ENCODE measurements at regions not wholly inside any gene's neighbourhood (a gene's known extent, or its start where the extent isn't known, plus 50 kb on each side); places are given as distances from the start of the nearest gene placed in this dataset.
"Not testable (repeated sequence)": the region's sequence is repeated elsewhere in the genome, so short reads cannot be mapped to it uniquely, and the experiment has no call there.

DNA sequence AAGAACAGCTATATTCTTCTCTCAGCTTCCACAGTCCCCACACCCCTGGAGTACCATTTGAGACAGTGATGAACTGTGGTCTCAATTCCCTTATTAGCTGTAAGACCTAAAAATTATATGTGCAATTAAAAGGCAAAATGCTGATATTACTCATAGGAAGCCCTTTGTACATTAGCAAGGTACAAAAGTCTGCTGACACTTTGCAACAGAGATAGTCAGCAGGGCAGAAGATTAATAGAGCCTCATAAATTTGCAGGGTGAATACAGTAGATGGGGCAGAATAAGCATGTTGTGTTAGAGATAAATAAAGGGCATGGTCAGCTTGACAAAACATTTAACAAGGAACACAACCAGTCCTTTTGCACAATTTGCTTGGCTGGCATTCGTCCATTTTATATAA is 210.0 kb upstream of the OBI1 start:
- DNase-seq (ENCODE audit: low read depth in 2 of 2) = no peak

DNA sequence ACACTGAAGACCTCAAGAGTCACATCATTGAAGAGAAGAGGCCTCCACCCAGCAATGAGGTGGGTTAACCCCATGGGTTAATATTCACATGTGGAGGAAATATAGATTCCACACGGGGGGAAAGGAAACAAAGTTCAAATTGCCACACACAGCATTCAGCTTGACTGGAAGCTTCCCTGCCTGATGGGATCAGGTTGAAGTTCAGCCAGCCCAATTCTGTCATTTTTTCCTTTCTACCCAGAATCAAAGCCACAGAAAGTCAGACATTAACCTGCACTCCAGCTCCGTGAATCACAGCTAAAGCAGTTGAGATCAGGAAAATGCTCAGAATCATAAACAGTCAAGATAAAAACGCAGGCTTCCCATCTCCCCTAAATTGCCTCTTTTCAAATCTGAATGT is 208.7 kb upstream of the OBI1 start:
- no peak for DNase-seq (ENCODE audit: low read depth in 2 of 2)

DNA sequence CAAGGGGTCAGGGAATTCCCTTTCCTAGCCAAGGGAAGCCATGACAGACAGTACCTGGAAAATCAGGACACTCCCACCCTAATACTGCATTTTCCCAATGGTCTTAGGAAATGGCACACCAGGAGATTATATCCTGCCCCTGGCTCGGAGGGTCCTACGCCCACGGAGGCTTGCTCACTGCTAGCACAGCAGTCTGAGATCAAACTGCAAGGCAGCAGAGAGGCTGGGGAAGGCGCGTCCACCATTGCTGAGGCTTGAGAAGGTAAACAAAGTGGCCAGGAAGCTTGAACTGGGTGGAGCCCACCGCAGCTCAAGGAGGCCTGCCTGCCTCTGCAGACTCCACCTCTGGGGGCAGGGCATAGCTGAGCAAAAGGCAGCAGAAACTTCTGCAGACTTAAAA is 207.1 kb upstream of the OBI1 start:
- not testable (repeated sequence) for DNase-seq (ENCODE audit: low read depth in 2 of 2)

DNA sequence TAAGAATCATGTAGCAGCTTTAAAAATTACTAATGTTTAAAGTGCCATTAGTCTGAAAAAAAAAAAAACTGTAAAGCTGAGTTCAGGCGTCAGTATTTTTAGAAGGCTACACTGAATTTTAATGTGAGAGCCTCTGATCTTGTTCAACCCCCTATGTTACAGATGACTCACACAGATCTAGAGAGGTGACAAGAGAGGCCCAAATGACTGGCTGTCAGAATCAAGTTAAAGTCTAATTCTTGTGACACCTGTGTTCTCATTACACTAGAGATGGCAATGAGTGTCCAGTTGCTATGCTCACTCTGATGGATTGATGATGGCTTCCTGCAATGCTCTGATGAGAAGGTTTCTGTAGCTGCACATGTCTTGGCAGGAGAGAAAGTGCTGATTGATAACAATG is 203.5 kb upstream of the OBI1 start:
- no peak for DNase-seq (ENCODE audit: low read depth in 2 of 2)

DNA sequence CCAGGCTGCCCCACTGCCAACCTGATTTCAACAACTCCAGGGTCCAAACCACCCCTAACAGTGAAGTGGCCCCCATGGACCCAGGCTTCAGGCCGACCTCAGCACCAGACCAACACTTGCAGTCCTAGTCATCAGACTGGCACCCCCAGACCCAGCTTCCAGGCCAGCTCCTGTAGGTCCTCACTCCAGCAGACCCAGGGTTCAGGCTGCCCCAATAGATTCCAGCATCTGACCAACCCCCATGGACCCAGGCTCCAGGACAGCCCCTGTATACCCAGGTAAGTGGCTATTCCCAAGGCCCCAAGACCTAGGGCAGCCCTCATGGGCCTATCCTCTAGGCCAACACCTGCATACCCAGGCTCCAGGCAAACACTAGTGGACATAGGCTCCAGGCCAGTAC is 193.8 kb upstream of the OBI1 start:
- no peak for DNase-seq (ENCODE audit: low read depth in 2 of 2)

DNA sequence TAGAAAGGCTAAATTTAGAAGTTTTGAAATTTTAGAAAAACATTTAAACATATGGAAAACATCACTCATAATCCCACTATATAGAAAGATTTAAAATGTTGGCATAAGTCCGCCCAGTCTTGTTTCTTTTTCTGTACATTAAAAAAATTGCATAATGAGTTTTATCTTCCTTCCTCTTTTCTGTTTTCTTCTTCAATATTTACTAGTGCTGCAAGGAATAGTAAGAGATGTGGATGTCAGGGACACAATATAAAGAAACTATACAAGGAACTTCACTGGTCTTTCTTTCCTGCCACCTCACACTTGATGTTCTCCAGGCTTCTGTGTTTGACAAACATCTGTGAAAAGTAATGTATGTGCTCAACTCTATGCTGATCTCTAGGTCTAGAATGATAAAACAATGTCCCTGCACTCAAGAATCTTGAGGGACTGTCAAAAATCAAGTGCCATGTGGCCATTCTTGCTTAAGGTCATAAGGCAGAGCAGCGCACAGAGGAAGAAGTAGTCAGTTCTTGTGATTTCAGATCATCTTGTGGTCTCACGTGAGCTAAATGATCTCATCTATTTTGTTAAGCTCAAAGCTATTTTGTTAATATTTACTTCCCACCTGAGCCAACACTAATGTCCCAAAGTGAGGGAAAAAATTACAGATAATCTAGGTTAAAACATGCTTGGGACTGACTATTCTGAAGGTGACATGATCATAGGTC is 186.9 kb upstream of the OBI1 start:
- DNase-seq (ENCODE audit: low read depth in 2 of 2) = no peak

DNA sequence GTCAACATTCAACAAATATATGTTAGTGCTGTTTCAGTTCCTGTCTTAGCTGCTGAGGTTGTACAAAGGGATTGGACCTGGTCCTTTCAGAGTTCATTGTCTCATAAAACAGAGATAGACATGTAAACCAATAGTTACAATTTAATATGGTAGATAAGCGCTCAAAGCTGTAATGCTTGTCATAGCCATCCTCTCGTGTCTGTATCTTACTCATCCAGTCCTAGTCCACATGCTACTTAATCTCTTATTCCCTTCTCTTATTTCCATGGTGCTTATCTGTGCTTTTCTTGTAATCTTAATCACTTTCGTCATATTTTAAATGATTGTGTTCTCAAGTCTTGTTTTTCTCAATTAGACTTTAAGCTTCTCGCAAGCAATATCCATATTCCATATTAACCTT is 185.2 kb upstream of the OBI1 start:
- no peak for DNase-seq (ENCODE audit: low read depth in 2 of 2)

DNA sequence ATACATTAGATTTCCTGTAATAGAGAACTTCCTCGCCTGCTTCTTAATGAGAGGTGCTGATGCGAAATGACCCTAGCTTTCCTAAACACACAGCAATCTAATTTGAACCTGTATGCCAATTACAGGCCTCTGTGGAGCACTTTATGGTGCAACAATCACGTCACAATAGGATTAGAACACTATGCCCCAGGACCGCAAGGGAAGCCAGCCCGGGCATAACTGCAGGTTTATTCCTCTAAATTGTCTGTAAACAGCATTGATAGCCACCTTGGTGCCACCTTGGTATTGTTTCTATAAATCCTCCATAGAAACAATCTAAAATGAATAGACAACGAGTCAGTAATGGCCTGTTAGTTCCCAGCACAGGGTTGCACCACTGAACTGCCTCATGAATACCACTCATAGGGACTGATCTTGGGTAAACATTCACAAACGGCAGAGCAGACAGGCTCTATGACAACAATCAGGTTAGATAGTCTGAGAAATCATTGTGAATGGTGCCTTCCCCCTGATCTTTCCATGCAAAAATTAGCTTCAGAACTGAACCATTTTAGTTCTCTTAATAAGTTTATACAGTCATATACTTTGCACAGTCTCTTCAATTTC is 182.5 kb upstream of the OBI1 start:
- DNase-seq (ENCODE audit: low read depth in 2 of 2) = no peak

DNA sequence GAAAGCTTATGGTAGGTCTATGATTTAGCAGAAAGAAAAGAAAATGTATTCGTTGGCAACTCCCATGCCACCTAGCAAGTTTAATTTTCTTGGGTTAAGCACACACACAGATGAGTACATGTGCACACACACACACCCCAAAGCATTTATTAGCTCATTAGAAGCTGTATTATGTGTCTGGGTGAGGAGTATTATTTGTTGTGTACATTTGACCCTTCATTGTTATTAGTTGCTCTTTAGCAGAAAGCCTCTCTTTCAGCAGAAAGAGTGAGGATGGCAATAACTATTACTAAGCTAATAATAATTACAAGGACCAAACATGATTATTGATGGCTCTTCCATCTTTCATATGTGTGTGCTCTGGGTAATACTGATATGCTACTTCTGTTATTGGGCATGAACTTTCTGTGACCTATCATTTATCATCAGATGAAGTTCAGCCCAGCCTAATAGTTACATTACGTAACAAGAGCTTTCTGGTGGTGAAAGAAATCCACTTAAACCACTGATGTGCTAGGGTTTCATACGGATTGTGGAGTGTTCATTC is 177.4 kb upstream of the OBI1 start:
- DNase-seq (ENCODE audit: low read depth in 2 of 2) = no peak

DNA sequence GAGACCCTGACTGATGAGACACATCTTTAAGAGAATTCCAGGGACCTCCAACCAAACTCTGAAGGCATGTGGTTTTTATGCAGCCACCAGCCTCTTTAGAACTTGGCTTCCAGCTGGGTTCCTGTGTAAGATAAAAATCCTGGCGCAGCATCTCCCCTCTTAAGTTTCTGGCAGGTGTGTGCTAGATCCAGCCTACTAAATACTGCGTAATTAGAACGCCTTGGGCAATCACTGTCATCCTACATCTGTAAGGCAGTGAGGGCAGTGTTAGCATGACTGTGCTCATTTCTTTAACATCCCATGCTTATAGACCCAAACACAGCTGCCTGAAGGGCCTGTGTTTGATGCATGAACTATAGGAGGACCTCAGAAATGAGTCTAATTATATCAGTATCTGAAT is 173.5 kb upstream of the OBI1 start:
- DNase-seq (ENCODE audit: low read depth in 2 of 2) = no peak

DNA sequence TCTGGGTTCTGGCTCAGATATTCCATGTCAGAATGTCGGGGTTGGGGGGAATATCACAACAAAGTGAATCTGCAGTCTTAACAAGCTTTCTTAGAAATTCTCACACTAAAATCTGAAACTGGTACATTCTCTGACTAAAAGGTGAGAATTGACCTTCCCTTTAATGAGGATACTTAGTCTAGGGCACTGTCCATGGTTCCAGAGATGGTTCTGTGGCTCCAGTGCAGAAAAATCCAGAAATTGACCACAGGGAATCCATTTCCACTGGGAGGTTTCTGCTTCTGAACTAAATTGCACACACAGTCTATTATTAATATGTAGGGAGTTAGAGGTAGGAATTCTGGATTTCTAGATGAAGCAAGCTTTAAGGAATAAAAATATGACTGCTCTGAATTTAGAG is 171.6 kb upstream of the OBI1 start:
- DNase-seq (ENCODE audit: low read depth in 2 of 2) = no peak

DNA sequence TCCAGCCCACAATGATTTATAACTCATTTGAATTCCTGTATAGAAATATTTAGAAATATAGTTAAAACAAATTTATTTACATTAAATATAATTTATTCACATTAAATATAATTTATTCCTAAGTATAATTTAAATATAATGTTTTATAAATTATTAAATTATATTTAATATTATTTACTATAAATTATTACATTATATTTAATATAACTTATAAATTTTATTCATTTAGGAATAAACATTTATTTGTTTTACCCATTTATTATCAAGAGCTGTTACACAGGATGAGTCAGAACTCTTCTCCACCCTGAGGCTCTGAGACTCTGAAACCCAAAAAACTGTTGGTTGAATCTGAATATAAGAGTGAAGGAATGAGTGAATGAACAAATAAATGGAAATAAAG is 170.9 kb upstream of the OBI1 start:
- no peak for DNase-seq (ENCODE audit: low read depth in 2 of 2)

DNA sequence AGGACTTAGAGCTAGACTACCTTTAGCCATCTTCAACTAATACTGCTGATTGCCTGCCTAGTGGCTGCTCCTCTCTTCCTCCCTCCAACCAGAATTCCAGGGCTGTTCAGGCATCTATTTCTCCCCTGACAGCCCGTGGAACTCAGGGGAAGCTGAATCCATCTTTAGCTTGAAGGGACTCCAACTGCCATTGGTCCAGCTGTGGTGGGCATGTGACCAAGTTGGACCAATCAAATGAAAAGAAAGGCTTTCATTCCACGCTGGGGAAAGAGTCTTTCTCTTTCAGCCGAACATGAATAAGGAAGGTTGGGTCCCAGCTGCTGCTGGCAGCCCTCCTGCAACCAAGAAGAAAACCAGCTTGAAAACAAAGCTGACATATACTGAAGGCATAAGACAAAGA is 168.5 kb upstream of the OBI1 start:
- no peak for DNase-seq (ENCODE audit: low read depth in 2 of 2)

DNA sequence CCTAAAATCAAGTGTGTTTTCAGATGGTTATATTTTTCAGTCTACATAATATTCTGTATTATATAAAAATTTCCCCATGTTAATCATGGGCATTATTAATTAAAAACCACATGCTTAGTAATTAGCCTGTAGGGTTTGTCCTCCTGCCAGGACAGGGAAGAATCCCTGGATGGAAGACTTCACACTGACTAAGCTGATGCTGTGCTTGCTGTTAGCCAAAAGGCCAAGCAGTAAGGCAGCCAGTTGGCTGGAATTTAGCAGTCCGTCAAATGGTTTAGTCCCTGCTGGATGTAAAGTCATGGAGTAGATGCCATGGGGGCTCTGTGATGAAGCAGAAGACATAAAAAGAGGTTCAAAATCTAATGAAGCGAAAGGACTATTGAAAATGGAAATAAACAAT is 168.0 kb upstream of the OBI1 start:
- no peak for DNase-seq (ENCODE audit: low read depth in 2 of 2)

DNA sequence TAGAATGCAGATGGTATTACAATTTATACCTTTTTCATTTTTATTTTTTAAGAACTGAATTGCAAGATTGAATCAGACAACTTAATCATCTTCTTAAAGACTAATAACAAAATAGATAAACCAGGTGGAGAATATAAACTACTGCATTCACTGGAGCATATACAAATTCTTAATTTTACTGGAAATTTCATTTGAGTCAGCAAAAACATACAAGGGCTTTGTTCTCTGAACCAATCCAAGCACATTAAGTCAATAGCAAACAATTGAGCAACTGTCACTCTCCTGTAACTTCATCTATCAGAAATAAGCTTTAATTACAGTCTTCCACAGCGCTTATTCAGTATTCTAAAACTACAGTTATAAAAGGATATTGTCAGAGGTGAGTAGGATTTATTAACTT is 167.4 kb upstream of the OBI1 start:
- DNase-seq (ENCODE audit: low read depth in 2 of 2) = no peak

DNA sequence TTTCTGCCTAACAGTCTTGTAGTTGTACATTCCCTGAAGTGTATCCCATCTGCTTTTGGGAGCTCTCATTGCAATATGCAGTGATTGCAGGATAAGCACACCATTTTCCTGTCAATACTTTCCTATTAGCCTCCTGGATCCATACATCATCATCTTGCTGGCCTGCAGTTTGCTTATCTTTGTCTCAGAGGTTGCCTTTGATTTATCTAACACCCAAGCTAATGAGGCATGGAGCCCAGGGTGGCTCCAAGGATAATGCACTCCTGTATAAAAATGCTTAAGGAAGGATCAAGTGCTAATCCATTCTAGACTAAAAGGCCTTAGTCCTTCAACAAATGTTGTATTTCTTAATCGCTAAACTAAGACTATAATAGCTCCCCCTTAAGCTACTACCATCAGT is 161.6 kb upstream of the OBI1 start:
- DNase-seq (ENCODE audit: low read depth in 2 of 2) = no peak

DNA sequence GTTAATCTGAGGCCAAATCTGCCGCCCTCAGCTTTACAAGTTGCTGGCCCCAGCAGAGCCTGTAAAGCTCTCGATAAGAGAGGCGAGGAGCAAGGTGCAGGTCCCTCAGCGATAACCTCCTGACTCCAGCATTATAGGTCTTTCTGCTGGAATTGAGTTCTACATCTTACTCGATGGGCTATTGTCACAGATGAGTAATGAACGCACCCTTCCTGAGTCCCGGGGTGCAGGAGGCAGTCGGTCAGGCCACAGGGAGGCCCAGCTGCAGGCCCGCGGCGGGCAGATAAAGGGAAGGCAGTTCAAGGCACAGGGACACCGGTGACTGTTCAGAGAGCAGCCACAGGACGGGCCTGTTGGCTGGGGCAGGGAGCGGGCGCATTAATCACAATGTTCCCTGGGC is 157.6 kb upstream of the OBI1 start:
- no peak for DNase-seq (ENCODE audit: low read depth in 2 of 2)

DNA sequence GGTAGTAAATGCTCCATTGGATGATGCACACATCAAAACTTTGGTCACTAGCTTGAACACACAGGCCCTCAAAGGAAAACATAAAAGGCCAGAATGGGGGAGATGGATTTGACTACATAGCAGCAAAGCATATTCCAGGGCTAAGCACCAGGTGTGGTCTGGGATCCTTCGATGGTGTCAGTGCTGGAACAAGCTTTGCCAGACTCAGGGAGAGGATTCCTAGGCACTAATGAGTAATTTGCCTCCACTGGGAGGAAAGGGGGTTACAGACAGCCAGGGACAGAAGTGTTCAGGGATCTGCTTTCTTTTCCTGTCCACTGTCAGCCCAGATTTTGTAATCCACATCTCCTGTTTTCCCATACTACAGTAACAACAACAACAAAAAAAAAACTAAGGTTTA is 157.2 kb upstream of the OBI1 start:
- DNase-seq (ENCODE audit: low read depth in 2 of 2) = no peak

DNA sequence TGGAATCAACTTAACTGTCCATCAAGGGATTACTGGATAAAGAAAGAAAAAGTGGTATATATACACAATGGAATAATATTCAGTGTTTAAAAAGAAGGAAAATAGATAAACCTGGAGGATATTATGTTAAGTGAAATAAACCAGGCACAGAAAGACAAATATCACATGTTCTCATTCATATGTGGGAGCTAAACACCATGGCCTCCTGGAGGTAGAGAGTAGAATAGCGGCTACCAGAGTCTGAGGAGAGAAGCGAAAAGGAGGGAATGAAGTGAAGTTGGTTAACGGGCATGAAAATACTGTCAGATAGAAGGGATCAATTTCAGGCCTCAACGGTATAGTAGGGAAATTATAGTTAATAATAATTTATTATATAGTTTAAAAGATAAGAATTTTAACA is 147.5 kb upstream of the OBI1 start:
- no peak for DNase-seq (ENCODE audit: low read depth in 2 of 2)

DNA sequence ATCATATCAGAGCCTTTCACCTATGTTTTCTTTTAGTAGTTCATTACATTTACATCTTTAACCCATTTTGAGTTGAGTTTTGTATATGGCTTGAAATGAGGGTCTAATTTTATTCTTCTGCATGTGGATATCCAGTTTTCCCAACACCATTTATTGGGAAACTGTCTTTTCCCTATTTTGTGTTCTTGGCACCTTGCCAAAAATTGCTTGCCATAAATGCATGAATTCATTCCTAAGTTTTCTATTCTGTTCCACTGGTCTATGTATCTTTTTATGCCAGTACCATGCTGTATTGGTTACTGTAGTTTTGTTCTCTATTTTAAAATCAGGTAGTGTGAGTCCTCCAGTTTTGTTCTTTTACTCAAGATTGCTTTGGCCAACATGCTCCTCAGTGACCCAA is 144.0 kb upstream of the OBI1 start:
- DNase-seq (ENCODE audit: low read depth in 2 of 2) = no peak

DNA sequence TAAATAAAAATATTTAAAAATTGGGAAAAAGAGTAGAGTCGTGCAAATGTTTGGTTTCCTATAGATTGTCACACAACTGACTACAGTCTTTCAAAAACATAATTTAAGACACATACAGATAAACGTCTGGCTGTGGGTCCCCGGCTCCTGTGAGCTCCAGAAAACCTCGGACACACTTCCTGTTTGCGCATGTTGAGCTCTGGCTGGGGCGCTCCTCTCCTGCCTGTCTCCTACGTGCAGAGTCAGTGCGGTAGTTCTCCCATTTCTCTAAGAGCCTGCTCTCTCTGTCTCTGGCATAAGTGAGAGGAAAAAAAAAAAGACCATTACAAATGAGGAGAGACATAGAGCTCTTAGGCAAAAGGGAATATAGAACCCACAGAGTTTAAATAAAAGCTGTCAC is 128.2 kb upstream of the OBI1 start:
- DNase-seq (ENCODE audit: low read depth in 2 of 2) = no peak

DNA sequence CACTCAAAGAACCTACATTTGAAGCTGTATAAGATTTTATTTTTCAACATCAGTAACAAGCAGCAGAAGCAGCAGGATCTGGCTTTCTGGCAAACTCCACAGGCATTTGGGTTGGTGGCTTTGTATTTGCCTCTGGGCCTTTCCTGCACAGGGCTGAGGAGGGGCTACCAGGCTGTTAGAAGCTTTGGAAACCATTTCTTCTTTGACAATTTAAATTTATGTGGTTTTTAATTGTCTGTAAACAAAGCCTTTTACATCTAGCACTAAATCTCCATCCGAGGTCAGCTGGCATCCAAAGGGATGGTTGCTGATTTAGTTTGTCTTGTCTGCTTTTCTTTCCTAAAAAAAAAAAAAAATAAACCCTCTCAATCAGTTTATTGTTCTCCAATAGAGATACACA is 127.5 kb upstream of the OBI1 start:
- no peak for DNase-seq (ENCODE audit: low read depth in 2 of 2)

DNA sequence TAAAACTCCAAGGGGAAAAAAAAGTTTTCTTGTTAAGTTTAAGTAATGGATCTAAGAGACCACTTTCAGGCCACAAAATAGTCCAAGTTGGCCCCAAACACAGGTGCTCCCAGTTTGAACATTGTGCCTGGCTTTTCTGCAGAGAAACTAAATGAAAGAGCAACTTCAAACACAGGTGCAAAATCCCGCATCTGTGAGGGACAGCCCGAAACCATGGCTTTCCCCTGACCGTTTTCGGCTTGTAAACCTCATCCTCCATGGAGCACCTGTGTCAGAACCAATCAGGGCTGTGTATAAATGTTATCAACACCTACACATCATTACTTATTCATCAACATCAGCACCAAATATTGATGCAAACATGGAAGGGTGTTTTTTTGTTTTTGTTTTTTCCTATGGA is 126.8 kb upstream of the OBI1 start:
- DNase-seq (ENCODE audit: low read depth in 2 of 2) = no peak

All from stimulated activated CD8-positive, alpha-beta memory T cell treated with anti-CD3 and anti-CD28 coated beads, Interleukin-15, amount 100 ng/mL, for 4 hours (primary cell).